HG03520 (cell line): ENCODE measurements at regions not wholly inside any gene's neighbourhood (a gene's known extent, or its start where the extent isn't known, plus 50 kb on each side); places are given as distances from the start of the nearest gene placed in this dataset.
"Not testable (repeated sequence)": the region's sequence is repeated elsewhere in the genome, so short reads cannot be mapped to it uniquely, and the experiment has no call there.

Experiments used
- ATAC-seq: cut with Tn5 transposase; IDR thresholded peaks from one replicate; pipeline ENCODE4 v1.9.1; 2021; ENCODE audit warnings: mild to moderate bottlenecking, moderate library complexity; ENCODE audit not compliant: unreplicated experiment

DNA sequence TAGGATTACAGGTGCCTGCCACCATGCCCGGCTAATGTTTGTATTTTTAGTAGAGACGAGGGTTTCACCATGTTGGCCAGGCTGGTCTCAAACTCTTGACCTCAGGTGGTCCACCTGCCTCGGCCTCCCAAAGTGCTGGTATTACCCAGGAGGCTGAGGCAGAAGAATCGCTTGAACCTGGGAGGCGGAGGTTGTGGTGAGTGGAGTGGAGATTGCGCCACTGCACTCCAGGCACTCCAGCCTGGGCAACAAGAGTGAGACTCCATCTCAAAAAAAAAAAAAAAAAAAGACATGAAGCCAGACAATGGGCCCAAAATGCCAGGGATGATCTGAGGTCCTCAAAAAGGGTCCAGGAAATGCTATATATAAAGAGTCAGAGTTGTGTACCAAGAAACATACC lies 392.9 kb downstream of the SEC14L1 start:
- not testable (repeated sequence) for ATAC-seq

DNA sequence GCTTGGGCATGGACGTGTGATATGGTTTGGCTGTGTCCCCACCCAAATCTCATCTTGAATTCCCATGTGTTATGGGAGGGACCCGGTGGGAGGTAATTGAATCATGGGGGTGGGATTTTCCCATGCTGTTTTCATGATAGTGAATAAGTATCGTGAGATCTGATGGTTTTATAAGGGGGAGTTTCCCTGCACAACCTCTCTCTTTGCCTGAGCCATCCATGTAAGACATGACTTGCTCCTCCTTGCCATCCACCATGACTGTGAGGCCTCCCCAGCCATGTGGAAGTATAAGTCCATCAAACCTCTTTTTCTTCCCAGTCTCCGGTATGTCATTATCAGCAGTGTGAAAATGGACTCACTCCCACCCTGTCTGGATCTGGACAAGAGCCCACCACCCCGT lies 393.4 kb downstream of the SEC14L1 start:
- ATAC-seq, result no peak

GRCh38 chr17:77535435-77535834 lies 394.7 kb downstream of the SEC14L1 start:
- ATAC-seq, result no peak

DNA sequence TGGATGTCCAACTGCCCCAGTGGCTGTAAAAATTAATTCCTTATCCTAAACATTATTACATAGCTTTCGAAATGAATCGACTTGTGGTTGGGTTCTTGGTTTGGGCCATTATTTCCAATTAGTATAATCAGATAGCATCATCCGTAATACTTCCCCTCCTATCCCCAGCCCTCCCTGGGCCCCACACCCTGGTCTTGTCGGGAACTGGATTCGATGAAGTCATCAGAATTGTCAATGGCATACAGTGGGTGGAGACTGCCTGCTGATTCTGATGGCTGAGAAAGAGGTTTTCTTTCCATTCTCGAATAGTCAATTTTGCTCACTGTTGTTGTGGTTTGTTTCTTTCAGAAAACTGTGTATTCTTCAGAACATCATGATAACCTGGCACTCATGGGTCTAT lies 395.1 kb downstream of the SEC14L1 start:
- ATAC-seq, result no peak

DNA sequence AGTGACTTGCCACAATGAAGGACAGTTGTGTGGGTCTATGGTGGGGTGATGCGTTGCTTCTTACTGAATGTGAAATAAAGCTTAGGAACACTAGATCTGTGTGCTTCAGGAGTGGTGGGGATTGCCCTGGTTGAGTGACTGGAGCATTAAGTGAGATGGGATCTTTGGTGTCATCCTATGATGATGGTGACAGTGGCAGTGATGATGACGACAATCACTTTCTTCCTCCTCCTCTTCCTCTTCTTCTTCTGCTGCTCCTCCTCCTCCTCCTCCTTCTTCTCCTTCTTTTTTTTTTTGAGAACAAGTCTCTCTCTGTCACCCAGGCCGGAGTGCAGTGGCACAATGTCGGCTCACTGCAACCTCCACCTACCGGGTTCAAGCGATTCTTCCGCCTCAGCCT lies 396.8 kb downstream of the SEC14L1 start:
- no peak for ATAC-seq

DNA sequence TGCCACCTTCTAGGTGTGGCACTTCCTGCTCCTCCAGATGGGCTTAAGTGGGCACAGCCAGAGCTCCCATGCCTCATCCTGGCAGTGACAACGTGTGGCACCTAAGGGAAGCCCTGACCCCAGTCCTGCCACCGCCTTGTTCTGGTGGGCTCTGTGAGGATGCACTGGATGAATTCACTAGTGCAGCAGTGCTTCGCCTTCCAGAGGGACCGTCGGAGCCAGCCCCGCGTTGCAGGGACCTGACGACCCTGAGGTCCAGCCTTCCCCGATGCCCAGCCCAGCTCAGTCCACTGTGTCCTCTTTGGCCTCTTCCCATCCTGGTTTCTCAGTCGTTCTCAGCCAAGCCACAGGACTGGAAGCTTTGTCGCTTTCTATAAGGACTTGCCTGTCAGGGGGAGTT lies 399.8 kb downstream of the SEC14L1 start:
- no peak for ATAC-seq

- no peak for ATAC-seq
Observed at GRCh38 chr17:77540975-77541374, 400.2 kb downstream of the SEC14L1 start.

DNA sequence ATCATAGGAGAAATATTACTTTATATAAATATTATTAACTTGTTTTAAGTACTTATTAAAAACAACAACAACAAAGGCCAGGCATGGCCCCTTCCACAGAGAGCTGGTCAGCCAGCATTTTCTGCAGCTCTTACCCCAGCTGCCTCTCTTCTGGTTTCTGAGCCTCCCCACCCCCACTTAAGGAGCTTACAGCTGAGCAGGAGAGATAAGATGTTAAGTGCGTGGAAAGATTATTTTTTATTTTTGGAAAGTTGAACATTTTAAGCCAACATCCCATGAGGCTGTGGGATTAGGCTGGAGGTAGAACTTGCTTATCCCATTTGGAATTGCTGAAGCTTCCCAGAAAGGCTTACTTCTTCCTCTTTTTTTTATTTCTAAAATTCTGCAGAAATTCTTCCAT lies 401.2 kb downstream of the SEC14L1 start:
- no peak for ATAC-seq

- ATAC-seq, result no peak
Observed at GRCh38 chr17:77542551-77543490, 402.1 kb downstream of the SEC14L1 start.

DNA sequence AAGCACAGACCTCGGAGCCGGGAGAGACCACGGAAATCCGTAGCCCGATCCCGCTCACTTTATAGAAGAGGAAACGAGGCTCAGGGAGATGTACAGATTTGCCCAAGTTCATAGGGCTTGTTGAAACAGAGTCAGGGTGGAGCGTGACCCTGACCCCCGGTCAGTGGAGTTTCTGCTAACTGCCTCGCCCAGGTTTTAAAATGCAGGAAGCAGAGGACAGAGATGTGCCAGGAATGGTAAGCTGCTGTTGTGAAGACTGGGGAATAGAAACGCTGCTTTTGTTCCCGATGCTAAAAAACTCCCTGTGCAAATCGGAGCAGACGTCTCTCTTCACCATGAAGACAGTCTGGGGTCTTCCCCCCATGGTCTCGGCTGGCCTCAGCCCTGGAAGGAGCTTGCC lies 403.0 kb downstream of the SEC14L1 start:
- ATAC-seq, result no peak

DNA sequence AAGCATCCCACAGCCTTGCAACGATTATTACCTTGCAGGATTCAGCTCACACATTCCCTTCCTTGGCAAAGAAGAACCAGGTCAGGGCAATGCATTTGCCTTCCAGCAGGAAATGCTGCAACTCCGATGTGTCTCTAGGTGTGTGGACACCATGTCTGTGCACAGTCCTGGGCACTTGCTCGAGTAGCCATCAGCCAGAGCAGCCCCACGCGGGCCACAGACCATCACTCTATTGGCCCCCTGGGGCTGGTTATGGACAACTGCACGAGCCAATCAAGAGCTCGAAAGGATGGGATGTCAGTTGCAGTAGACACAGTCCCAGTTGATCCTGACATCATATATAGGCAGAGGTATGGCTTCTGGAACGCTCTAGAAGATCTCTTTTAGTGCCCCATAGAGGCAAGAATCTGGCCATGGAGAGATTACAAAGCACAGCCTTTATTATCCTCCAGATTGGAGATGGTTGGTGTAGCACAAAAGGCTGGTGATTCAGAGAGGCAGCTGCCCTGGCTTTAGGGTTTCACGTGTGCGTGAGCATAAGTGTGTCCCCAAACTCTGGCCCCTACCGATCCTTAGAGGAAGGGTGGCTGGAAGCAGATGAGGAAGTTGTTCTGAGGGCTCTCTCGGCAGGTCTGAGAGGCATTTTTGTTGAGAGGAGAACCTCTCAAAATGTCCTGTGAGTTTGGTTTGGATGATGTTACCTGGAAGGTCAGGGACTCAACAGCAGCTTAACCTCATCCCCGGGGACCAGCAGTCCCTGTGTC lies 403.8 kb downstream of the SEC14L1 start:
- ATAC-seq, result no peak

DNA sequence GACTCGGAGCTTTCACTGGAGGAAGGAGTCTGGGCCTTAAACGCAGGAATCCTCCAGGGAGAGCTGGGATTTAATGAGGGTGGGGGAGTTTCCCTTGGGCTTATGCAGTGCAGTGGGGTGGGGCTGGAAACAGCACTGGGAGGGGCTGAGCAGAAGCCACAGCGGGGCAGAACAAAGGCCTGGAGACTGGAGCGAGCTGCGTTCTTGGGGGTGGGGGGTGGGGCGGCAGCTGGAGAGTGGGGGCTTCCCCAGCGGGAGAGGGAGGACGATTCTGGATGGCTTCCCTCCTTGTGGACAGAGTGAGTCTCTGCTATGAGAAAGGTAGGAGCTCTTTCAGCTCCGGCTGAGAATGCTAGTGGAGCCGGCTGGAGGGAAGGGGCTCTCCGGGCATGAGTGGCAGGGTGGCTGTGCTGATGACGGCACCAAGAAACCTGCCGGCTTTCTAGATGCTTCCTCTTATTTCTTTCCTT lies 406.0 kb downstream of the SEC14L1 start:
- no peak for ATAC-seq

DNA sequence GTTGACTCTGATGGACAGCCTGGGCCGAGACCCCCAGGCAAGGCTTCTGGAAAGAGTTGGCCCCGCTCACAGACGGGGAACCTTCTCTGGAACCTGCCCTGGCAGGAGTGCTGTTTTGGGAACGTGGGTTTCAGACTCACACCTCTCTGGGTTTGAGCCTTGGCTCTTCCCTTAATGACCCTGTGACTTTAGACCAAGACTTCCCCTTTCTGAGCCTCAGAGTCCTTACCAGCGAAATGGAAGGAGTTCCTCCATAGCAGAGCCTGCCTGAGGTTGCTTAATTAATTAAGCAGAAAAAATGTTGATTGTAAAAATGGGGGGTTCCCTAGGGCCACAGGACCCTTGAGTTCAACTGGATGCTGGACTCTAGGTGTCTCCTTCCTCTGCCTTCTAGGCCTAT lies 408.2 kb downstream of the SEC14L1 start:
- no peak for ATAC-seq

- ATAC-seq, result no peak
Observed at GRCh38 chr17:77549726-77550366, 408.7 kb upstream of the TNRC6C start.

DNA sequence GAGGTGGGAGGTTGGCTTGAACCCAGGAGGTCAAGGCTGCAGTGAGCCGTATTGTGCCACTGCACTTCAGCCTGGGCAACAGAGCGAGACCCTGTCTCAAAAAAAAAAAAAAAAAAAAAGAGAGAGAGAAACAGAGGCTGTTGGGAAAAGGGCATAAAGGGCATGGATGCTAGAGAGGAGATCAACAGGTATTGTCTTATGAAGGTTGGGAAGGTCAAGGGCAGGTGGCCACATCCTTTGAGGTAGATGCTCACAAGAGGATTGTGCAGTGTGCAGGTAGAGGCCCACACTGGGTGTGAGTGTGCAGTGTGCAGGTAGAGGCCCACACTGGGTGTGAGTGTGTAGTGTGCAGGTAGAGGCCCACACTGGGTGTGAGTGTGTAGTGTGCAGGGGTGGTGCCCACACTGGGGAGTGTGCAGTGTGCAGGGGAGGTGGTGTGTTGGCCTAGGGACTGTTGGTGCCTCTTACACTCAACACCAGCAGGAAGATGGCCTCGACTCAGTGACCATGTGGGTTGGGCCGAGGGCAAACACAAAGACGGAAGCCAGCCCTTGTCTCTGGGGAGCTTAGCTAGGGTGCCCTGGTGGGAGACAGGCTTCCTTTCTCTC lies 404.9 kb upstream of the TNRC6C start:
- ATAC-seq, result no peak

- ATAC-seq, result no peak
Observed at GRCh38 chr17:77555121-77555591, 403.3 kb upstream of the TNRC6C start.

DNA sequence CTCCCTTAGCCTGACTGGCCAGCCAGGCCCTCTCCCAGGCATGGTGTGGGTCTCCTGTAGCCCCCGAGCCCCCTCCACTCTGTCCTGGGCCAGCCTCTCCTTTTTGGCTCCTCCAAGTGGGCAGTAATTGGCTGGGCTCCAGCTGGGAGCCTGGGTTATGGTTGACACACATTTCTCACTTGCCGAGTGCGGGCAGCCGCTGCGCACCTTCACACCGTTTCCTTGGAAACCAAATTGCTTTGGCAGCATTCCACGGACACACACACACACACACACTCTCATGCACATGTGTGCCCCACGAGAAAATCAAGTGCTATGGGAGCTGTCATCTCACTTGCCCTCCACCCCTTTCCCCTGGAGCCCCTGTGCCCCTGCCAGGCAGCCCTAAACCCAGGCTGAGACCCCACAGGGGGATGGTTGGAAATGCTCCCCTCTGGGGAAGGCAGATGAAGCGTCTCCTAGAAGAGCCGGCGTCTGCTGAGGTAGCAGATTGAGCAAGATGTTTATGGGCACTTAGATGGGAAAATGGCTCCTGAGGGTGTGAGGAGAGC lies 402.7 kb upstream of the TNRC6C start:
- no peak for ATAC-seq

DNA sequence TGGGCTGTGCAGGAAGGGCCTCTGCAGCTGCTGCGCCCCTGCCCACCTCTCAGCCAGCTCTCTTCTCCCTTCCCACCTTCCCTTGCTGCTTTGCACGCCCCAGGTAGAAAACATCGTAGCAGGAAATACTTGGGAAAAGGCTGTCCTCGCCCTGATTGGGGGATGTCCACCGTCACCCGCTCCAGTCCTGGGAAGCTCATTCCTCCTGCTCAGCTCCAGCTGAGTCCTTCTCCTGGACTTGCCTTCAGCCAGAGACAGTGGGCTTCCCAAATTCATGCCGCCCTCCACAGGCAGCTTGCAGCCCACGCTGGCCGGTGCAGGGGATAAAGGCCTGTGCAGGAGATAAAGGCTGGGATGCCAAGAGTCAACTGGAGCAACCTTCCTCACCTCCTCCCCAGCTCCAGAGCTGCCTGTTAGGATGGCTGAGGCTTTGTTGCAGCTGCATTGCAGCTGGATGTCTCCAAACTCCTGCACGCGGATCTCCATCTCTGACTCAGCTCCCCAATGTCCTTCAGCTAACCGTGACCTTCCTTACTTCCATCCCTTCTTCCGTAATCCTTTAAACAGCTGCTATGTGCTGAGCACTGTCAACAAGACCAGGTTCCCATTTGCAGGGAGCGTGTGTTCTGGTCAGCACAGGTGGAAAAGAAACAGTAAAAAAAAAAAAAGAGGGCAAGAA lies 402.0 kb upstream of the TNRC6C start:
- no peak for ATAC-seq

- ATAC-seq, result no peak
Observed at GRCh38 chr17:77558846-77559626, 399.5 kb upstream of the TNRC6C start.
